ENCODE measurements at regions not wholly inside any gene's neighbourhood (a gene's known extent, or its start where the extent isn't known, plus 50 kb on each side); places are given as distances from the start of the nearest gene placed in this dataset.
"Not testable (repeated sequence)": the region's sequence is repeated elsewhere in the genome, so short reads cannot be mapped to it uniquely, and the experiment has no call there.

DNA sequence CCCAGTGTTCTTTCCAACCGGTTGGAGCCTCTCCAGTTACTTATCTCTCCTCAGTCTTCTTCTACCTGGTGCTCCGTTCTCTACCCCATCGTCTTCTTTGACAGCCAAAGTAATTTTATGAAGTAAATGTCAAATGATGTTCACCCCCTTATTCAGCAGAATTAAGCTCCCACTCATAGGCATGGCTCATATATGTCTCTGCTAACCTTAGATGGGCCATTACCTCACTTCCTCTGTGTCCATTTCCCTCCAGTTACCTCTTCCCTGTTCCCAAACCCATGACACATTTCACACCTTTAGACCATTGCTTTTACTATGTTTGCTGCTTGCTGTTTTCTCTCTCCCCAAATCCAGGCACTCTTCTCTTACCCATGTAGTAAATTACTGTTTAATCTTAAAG lies 607.0 kb downstream of the RNF144A start:
- Histone ChIP-seq H3K36me3 (ENCODE audit: insufficient read depth, low read depth, low read length) (no peaks in the 10 kb centered on the region), H3K4me3 (ENCODE audit: low read length) (no peak overlapping the region), H3K27me3 (ENCODE audit: insufficient read depth, low read length) (no peaks in the 10 kb centered on the region), H3K4me1 (ENCODE audit: insufficient read depth, low read length) (0 out of 2 replicates have a peak, but pooled peaks cover 4% of the 10 kb centered on the region), H3K27ac (ENCODE audit: low read length) (no peak overlapping the region), H3K9me3 (ENCODE audit: insufficient read depth, low read depth, low read length) (peaks cover 6% of the 10 kb centered on the region), H3K9ac (ENCODE audit: low read depth, low read length) (no peak overlapping the region)

DNA sequence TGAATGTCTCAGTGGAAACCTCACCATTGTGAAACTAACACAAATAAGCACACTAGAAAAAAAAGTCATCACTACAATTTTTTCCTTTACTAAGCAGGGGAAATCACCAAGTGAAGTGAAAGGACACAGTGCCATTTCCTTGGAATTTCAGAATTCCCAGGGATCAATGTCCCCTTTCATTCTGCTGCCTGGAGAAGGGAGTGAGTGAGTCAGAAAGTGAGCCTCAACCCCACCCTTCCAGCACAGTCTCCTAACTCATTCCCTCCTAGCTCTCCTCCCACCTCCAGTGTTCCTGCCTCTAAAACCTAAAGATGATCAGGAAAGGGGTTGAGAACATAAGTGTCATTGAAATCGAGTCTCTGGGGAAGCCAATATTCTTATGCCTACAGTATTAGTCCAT lies 608.5 kb downstream of the RNF144A start:
- no peak overlapping the region for H3K9ac ChIP-seq (ENCODE audit: low read depth, low read length)
- H3K27me3 ChIP-seq (ENCODE audit: insufficient read depth, low read length): no peaks in the 10 kb centered on the region
- H3K9me3 ChIP-seq (ENCODE audit: insufficient read depth, low read depth, low read length): peaks cover 18% of the 10 kb centered on the region
- H3K36me3 ChIP-seq (ENCODE audit: insufficient read depth, low read depth, low read length): no peaks in the 10 kb centered on the region
- no peak overlapping the region for H3K4me3 ChIP-seq (ENCODE audit: low read length)
- no peaks in the 10 kb centered on the region for H3K4me1 ChIP-seq (ENCODE audit: insufficient read depth, low read length)
- no peak overlapping the region for H3K27ac ChIP-seq (ENCODE audit: low read length)

DNA sequence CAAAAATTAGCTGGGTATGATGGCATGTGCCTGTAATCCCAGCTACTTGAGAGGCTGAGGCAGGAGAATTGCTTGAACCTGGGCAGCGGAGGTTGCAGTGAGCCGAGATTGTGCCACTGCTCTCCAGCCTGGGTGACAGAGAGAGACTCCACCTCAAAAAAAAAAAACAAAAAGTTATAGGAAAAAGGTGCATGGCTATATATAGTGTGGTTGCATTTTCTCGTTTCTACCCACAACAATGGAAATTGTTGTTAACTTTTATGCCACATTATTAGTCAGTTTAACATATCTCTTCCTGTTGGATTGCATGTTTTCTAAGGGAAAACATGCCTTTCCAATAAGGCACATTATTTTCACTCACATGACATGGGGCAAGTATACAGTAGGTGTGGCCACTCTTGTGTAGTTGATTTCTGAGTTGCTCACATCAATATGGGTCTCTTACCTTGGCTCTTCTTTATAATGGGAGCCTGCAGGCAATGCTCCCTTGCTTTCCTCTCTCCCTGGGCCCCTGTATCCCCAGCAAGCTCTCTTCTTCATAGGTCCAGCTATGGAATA lies 610.0 kb downstream of the RNF144A start:
- H3K27ac ChIP-seq (ENCODE audit: low read length): no peak overlapping the region
- no peak overlapping the region for H3K4me3 ChIP-seq (ENCODE audit: low read length)
- no peak overlapping the region for H3K9ac ChIP-seq (ENCODE audit: low read depth, low read length)
- H3K27me3 ChIP-seq (ENCODE audit: insufficient read depth, low read length): no peaks in the 10 kb centered on the region
- H3K9me3 ChIP-seq (ENCODE audit: insufficient read depth, low read depth, low read length): peaks cover 32% of the 10 kb centered on the region
- no peaks in the 10 kb centered on the region for H3K4me1 ChIP-seq (ENCODE audit: insufficient read depth, low read length)
- H3K36me3 ChIP-seq (ENCODE audit: insufficient read depth, low read depth, low read length): no peaks in the 10 kb centered on the region

DNA sequence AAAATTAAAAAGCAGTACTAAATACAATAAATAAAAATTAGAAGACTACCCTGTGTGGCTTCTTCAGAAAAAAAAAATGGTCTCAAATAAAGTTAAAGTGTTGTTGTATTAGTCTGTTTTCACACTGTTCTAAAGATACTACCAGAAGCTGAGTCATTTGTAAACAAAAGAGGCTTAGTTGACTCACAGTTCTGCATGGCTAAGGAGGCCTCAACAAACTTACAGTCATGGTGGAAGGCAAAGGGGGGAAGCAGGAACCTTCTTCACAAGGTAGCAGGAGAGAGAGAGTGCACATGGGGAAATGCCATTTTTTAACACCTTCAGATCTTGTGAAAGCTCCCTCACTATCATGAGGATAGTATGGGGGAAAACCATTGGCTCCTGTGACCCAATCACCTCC lies 612.8 kb downstream of the RNF144A start:
- Histone ChIP-seq H3K27ac (ENCODE audit: low read length) (no peak overlapping the region), H3K27me3 (ENCODE audit: insufficient read depth, low read length) (no peaks in the 10 kb centered on the region), H3K4me1 (ENCODE audit: insufficient read depth, low read length) (no peaks in the 10 kb centered on the region), H3K9ac (ENCODE audit: low read depth, low read length) (no peak overlapping the region), H3K4me3 (ENCODE audit: low read length) (no peak overlapping the region), H3K36me3 (ENCODE audit: insufficient read depth, low read depth, low read length) (no peaks in the 10 kb centered on the region), H3K9me3 (ENCODE audit: insufficient read depth, low read depth, low read length) (peaks cover 34% of the 10 kb centered on the region)

DNA sequence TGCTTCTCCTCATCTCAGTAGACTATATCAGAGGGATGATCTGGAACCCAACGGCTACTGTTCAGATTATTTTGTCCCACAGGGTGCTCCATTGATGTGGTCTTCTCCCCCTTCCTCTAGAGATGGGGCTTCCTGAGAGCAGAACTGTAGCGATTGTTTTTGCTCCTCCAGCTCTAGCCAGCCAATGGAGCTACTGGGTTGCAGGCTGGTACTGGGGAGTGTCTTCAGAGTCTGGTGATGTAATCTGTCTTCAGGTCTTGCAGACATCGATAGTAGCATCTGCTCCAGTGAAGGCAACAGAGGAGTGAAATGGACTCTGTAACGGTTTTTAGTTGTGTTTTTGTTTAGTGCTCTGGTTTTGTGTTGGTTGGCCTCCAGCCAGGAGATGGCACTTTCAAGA lies 621.9 kb downstream of the RNF144A start:
- H3K27ac ChIP-seq (ENCODE audit: low read length): no peak overlapping the region
- no peak overlapping the region for H3K9ac ChIP-seq (ENCODE audit: low read depth, low read length)
- H3K4me3 ChIP-seq (ENCODE audit: low read length): no peak overlapping the region
- no peaks in the 10 kb centered on the region for H3K27me3 ChIP-seq (ENCODE audit: insufficient read depth, low read length)
- peaks cover 12% of the 10 kb centered on the region; the same call in 1 of the 2 replicates for H3K9me3 ChIP-seq (ENCODE audit: insufficient read depth, low read depth, low read length)
- no peaks in the 10 kb centered on the region for H3K4me1 ChIP-seq (ENCODE audit: insufficient read depth, low read length)
- H3K36me3 ChIP-seq (ENCODE audit: insufficient read depth, low read depth, low read length): no peaks in the 10 kb centered on the region

DNA sequence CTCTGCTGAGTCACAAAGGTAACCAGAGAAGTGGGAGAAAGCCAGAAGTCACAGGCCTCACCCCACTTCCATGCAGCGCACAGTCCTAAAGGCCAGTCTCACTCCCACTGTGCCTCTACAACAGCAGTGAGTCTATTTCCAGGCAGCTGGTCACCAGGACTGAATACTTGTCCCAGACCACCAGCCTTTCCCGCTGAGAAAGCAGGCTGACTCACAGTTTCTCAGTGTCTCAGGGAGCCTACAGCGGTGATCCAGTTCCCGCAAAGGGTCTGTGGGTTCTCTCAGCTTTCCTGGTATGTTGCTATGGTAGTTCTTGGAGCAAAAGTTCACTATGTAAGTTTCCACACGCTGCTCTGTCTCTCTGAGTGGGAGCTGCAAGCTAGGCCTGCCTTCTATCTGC lies 622.5 kb downstream of the RNF144A start:
- Histone ChIP-seq H3K27me3 (ENCODE audit: insufficient read depth, low read length) (no peaks in the 10 kb centered on the region), H3K9ac (ENCODE audit: low read depth, low read length) (no peak overlapping the region), H3K27ac (ENCODE audit: low read length) (no peak overlapping the region), H3K36me3 (ENCODE audit: insufficient read depth, low read depth, low read length) (no peaks in the 10 kb centered on the region), H3K9me3 (ENCODE audit: insufficient read depth, low read depth, low read length) (peaks cover 12% of the 10 kb centered on the region; the same call in 1 of the 2 replicates), H3K4me1 (ENCODE audit: insufficient read depth, low read length) (no peaks in the 10 kb centered on the region), H3K4me3 (ENCODE audit: low read length) (no peak overlapping the region)

DNA sequence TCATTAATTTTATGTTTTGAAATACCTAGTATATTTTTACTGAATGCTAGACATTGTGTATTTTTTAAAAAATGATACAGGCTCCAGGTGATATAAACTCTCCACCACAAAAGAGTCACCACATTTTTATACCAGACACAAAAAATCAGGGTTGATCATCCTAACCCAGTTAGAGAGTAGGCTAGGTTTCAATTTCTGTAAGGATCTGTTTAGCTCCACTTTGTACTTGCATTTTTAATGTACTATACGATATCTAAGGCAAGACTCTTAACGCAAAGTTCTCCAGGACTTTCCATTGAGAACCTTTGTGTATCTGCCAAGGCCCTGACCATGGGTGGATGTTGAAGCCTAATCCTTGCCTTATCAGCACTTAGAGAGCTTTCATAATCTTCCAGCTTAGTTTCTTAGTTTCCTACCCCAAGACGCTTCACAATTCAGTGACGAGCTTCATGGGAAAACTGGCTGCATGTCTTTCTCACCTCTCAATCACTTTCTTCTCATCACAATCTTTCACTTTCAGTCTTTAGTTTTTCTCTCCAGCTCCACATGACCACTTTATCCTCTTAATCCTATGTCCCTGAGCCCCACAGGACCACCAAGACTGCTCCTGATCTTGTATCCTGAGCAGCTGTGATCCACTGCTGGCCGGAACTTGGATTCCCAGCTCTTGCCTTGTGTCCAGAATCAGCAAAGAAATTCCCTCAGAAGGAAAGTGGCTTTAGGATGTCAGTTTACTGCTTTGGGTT lies 635.8 kb downstream of the RNF144A start:
- Histone ChIP-seq H3K27me3 (ENCODE audit: insufficient read depth, low read length) (no peaks in the 10 kb centered on the region), H3K9me3 (ENCODE audit: insufficient read depth, low read depth, low read length) (no peaks in the 10 kb centered on the region), H3K27ac (ENCODE audit: low read length) (no peak overlapping the region), H3K4me3 (ENCODE audit: low read length) (no peak overlapping the region), H3K36me3 (ENCODE audit: insufficient read depth, low read depth, low read length) (no peaks in the 10 kb centered on the region), H3K4me1 (ENCODE audit: insufficient read depth, low read length) (no peaks in the 10 kb centered on the region), H3K9ac (ENCODE audit: low read depth, low read length) (no peak overlapping the region)

DNA sequence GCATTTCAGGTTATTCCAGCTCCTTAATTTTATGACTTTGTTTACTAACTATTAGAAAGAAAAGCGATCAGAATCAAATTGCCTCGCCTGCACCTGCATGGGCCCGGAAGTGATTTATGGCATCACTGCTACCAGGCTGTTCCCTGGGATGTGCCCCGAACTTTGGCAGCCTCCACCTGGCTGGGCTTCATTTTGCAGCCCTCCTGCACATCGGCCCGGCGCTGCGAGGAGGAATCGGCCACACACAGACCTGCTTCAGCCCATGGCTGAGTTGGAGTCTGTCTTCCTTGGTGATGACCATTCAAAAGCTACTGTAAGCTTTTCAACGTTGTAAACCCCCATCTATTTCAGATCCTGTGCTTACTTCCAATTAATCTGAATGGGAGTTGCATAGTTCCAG lies 638.0 kb downstream of the RNF144A start:
- Histone ChIP-seq H3K9ac (ENCODE audit: low read depth, low read length) (no peak overlapping the region), H3K27me3 (ENCODE audit: insufficient read depth, low read length) (no peaks in the 10 kb centered on the region), H3K4me3 (ENCODE audit: low read length) (no peak overlapping the region)

DNA sequence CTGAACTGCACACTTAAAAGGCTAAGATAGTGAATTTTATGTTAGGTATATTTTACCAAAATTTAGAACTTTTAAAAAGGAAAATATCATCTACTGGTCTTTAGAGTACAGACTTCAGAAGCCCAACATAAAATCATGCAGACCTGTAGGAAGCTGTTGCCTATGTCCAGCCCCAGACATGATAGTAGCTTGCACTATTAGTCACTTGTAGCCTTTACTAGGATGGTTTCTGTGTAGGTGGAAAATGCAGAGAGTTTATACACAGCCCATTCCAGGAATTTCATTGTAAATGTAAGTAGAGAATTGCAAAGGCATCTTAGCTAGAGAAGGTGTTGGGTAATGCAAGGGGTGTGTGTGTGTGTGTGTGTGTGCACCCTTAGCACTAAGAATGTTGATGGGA lies 640.2 kb downstream of the RNF144A start:
- no peak overlapping the region for H3K27ac ChIP-seq (ENCODE audit: low read length)
- H3K36me3 ChIP-seq (ENCODE audit: insufficient read depth, low read depth, low read length): no peaks in the 10 kb centered on the region
- H3K4me3 ChIP-seq (ENCODE audit: low read length): no peak overlapping the region
- H3K27me3 ChIP-seq (ENCODE audit: insufficient read depth, low read length): no peaks in the 10 kb centered on the region
- H3K4me1 ChIP-seq (ENCODE audit: insufficient read depth, low read length): no peaks in the 10 kb centered on the region
- no peaks in the 10 kb centered on the region for H3K9me3 ChIP-seq (ENCODE audit: insufficient read depth, low read depth, low read length)
- H3K9ac ChIP-seq (ENCODE audit: low read depth, low read length): no peak overlapping the region

More for the DNA sequence above, 638.0 kb downstream of the RNF144A start:
- H3K27ac ChIP-seq (ENCODE audit: low read length): no peak overlapping the region
- no peaks in the 10 kb centered on the region for H3K9me3 ChIP-seq (ENCODE audit: insufficient read depth, low read depth, low read length)
- H3K4me1 ChIP-seq (ENCODE audit: insufficient read depth, low read length): no peaks in the 10 kb centered on the region
- no peaks in the 10 kb centered on the region for H3K36me3 ChIP-seq (ENCODE audit: insufficient read depth, low read depth, low read length)

DNA sequence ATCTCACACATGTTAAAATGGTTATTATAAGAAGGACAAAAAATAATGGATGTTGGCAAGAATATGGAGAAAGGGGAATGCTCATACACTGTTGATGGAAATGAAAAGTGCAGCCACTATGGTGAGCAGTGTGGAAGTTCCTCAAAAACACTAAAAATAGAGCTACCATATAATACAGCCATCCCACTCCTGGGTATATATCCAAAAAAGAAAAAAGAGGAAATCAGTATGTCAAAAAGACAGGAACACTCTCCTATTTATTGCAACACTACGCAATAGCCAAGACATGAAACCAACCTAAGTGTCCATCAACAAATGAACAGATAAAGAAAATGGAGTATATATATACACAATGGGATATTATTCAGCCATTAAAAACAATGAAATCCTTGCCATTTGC lies 642.6 kb downstream of the RNF144A start:
- no peak overlapping the region for H3K4me3 ChIP-seq (ENCODE audit: low read length)
- no peaks in the 10 kb centered on the region for H3K9me3 ChIP-seq (ENCODE audit: insufficient read depth, low read depth, low read length)
- H3K27ac ChIP-seq (ENCODE audit: low read length): no peak overlapping the region
- H3K27me3 ChIP-seq (ENCODE audit: insufficient read depth, low read length): no peaks in the 10 kb centered on the region
- no peaks in the 10 kb centered on the region for H3K4me1 ChIP-seq (ENCODE audit: insufficient read depth, low read length)
- H3K9ac ChIP-seq (ENCODE audit: low read depth, low read length): no peak overlapping the region
- H3K36me3 ChIP-seq (ENCODE audit: insufficient read depth, low read depth, low read length): no peaks in the 10 kb centered on the region

DNA sequence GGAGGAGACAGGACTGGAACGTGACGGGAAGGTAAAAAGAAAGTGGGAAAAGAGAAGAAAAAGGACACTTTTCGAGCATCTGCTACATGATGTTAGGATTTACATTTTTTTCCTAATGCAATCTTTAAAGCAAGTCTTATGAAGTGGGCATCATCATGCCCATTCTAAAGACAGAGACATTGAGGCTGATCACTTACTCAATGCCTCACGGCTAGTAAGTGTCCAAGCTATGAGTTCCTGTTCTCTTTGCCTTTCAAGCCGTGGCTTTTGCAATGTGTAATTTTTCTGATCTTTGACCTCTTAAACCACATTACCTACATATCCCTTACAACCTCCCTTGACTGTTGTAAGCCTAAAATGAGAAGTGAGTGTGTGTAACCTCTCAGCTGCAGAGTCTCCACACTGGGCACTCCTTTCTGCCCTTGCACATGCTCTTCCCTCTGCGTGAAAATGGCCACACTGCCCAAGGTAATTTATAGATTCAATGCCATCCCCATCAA lies 649.2 kb downstream of the RNF144A start:
- H3K27ac ChIP-seq (ENCODE audit: low read length): no peak overlapping the region
- H3K4me3 ChIP-seq (ENCODE audit: low read length): no peak overlapping the region
- no peak overlapping the region for H3K9ac ChIP-seq (ENCODE audit: low read depth, low read length)
- H3K27me3 ChIP-seq (ENCODE audit: insufficient read depth, low read length): no peaks in the 10 kb centered on the region
- no peaks in the 10 kb centered on the region for H3K36me3 ChIP-seq (ENCODE audit: insufficient read depth, low read depth, low read length)
- no peaks in the 10 kb centered on the region for H3K4me1 ChIP-seq (ENCODE audit: insufficient read depth, low read length)
- no peaks in the 10 kb centered on the region for H3K9me3 ChIP-seq (ENCODE audit: insufficient read depth, low read depth, low read length)

DNA sequence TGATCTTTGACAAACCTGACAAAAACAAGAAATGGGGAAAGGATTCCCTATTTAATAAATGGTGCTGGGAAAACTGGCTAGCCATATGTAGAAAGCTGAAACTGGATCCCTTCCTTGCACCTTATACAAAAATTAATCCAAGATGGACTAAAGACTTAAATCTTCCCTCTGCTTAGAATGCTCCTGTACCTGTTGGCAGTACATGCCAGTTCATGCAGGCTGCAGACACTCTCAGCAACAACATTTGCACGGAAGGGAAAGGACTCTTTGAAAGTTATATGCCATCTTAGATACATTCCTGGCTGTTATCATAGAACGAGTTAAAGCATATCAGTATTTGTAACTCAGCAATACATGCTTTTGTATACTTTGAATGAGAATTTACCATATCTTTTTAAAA lies 649.9 kb downstream of the RNF144A start:
- not testable (repeated sequence) for H3K9me3 ChIP-seq (ENCODE audit: insufficient read depth, low read depth, low read length); H3K4me1 ChIP-seq (ENCODE audit: insufficient read depth, low read length); H3K36me3 ChIP-seq (ENCODE audit: insufficient read depth, low read depth, low read length); H3K4me3 ChIP-seq (ENCODE audit: low read length); H3K27me3 ChIP-seq (ENCODE audit: insufficient read depth, low read length); H3K9ac ChIP-seq (ENCODE audit: low read depth, low read length); H3K27ac ChIP-seq (ENCODE audit: low read length)
